ENCODE measurements at regions not wholly inside any gene's neighbourhood (a gene's known extent, or its start where the extent isn't known, plus 50 kb on each side); places are given as distances from the start of the nearest gene placed in this dataset.
"Not testable (repeated sequence)": the region's sequence is repeated elsewhere in the genome, so short reads cannot be mapped to it uniquely, and the experiment has no call there.

DNA sequence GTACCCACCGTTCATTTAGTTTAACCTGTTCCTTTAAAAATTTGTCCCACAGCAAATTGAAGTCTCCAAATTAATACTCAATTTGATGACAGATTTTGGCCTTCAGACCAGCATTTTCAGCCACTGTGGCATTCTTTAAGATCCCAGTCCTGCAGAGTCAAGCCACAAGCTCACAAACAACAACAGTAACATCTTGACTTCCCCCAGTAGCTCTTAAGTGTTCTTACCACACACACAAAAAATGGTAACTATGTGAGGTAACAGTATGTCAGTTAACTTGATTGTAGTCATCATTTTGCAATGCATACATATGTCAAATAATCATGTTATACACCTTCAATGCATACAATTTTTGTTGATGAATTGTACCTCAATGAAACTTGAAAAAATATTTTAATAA is 247.9 kb downstream of the LURAP1L start:
- Mint-ChIP-seq H3K9me3 (peaks cover 0 to 20% (median 5%) of the 10 kb centered on the region in 9 donors), H3K4me3 (no peak overlapping the region), H3K27me3 (no peaks in the 10 kb centered on the region), H3K27ac (no peak overlapping the region), H3K36me3 (no peaks in the 10 kb centered on the region), H3K4me1 (no peaks in the 10 kb centered on the region)
- no peak for DNase-seq
- POLR2A ChIA-PET: no interaction called here
- ATAC-seq: no peak

DNA sequence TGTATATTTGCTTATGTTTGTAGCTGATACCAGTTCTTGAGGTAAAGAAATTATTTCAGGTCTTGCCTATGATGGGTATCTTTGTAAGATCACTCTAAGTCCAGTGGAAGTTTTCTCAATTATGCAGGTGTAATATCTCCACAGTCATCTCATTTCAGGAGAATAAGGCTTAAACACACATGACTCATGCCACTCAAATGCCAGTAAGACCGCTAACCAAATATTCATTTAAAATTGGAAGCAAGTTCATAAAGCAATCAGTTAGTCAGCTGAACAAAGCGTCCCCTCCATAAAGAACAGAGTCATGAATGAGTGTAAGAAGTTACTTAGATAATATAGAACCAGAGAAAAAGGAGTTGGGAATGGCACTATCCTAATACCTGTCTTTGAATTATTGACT is 248.7 kb downstream of the LURAP1L start:
- POLR2A ChIA-PET: no interaction called here
- no peaks in the 10 kb centered on the region for H3K36me3 Mint-ChIP-seq
- H3K4me3 Mint-ChIP-seq: no peak overlapping the region
- H3K27ac Mint-ChIP-seq: no peak overlapping the region
- no peak for DNase-seq
- ATAC-seq: no peak
- peaks cover 0 to 18% (median 4%) of the 10 kb centered on the region in 9 donors for H3K9me3 Mint-ChIP-seq
- H3K27me3 Mint-ChIP-seq: no peaks in the 10 kb centered on the region
- no peaks in the 10 kb centered on the region for H3K4me1 Mint-ChIP-seq

DNA sequence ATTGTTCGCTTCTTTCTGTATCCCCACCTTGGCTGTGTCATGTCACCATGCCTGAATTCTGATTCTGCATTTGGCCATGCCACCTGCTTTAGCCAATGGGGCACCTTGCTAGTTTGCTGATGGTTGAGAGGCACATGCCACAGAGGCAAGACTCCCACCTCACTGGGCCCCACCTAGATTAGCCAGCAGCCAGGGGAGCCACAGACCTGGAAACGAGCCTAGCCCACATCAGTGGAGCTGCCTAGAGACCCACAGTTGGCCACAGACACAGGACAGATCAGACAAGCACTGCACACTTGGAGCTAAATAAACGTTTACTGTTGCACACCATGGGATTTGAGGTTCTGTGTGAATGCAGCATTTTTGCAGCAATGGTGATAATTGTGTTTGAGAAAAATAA is 252.1 kb downstream of the LURAP1L start:
- Mint-ChIP-seq H3K4me3 (no peak overlapping the region), H3K27me3 (no peaks in the 10 kb centered on the region), H3K36me3 (peaks cover 0 to 5% (median 0%) of the 10 kb centered on the region in 3 donors), H3K27ac (no peak overlapping the region), H3K9me3 (peaks cover 0 to 22% (median 5%) of the 10 kb centered on the region in 9 donors), H3K4me1 (no peaks in the 10 kb centered on the region)
- POLR2A ChIA-PET: no interaction called here
- DNase-seq: no peak
- no peak for ATAC-seq

DNA sequence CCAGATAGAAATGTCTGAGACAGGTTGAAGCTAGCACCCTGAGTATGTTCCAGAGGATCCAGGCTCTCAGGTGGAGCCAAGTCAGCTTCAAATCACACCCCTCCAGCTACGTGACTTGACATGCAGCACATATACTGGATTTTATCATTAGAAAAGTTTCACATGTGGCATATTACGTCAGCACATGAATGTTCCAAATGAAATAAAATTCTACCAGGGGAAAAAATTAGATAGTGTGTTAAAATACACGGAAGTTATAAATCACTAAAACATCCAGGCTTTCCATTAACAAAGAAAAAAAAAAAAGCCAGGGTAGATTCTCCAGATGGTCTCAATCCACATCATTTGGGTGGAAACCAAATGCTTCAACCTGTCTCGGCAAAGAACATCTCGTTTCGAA is 251.6 kb downstream of the MPDZ start:
- POLR2A ChIA-PET: no interaction called here
- Mint-ChIP-seq H3K27ac (no peak overlapping the region), H3K27me3 (no peaks in the 10 kb centered on the region), H3K4me1 (no peaks in the 10 kb centered on the region), H3K9me3 (peaks cover 0 to 14% (median 5%) of the 10 kb centered on the region in 9 donors), H3K36me3 (peaks cover 0 to 5% (median 0%) of the 10 kb centered on the region in 3 donors), H3K4me3 (no peak overlapping the region)
- ATAC-seq (no peak), DNase-seq (no peak)

DNA sequence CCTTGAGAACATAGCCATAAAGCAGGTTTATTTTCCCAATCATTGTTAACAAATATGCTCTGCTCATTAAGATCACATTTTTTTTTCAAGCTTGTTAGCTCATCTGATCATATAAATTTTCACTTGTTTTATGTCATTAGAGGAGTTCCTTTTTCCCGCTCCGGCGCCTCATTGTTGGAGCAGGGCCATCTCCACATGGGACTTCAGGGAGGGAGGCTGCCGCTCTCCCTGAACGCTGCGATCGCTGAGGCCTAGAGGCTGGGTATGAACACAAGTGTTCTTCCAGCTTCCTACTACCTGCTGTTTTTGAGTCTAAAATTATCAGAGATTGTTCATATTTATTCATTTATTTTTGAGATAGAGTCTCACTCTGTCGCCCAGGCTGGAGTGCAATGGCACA is 246.9 kb downstream of the MPDZ start:
- no peak for ATAC-seq
- DNase-seq: no peak
- H3K27ac Mint-ChIP-seq: no peak overlapping the region
- peaks cover 0 to 10% (median 1%) of the 10 kb centered on the region in 5 donors for H3K27me3 Mint-ChIP-seq
- H3K36me3 Mint-ChIP-seq: peaks cover 0 to 5% (median 0%) of the 10 kb centered on the region in 3 donors
- H3K4me1 Mint-ChIP-seq: no peaks in the 10 kb centered on the region
- POLR2A ChIA-PET: no interaction called here
- H3K4me3 Mint-ChIP-seq: no peak overlapping the region
- H3K9me3 Mint-ChIP-seq: peaks cover 0 to 24% (median 5%) of the 10 kb centered on the region in 9 donors

DNA sequence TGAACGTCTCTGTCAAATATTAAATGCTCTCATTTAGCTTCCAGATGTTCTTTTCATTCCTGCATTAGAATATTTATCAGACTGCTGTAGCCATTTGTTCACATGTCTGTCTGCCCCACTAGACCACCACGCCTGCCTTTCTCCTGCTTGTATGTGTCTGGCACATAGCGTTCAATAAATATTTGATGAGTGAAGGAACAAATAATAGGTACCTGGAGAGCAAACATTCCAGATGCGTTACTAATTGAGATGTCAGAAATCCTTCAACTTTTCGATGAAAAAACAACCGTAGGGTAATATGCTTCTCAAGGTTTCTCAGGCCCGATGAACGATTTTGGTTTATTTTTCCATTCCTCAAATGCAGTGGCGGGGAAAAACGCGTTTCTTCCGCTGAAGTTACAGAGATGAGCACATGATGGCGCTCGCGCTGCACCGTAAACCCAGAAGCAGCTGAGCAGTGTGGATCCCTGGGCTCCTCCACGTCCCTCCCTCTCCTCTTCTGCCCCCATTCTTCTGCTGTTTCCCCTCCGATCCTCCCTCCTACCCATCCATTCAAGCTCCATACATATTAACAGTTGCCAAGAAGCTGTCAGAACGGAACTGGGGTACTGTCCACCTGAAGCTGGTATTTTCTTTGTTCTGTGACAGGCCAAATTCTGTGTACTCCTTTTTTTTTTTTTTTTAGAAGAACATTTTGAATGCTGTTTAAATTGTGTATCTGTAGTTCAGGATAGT is 245.4 kb downstream of the MPDZ start:
- Mint-ChIP-seq H3K27ac (no peak overlapping the region), H3K4me1 (no peaks in the 10 kb centered on the region), H3K36me3 (peaks cover 0 to 5% (median 0%) of the 10 kb centered on the region in 3 donors), H3K4me3 (no peak overlapping the region), H3K27me3 (peaks cover 0 to 10% (median 1%) of the 10 kb centered on the region in 5 donors), H3K9me3 (peaks cover 0 to 24% (median 5%) of the 10 kb centered on the region in 9 donors)
- ATAC-seq (no peak), DNase-seq (no peak)
- POLR2A ChIA-PET: no interaction called here

DNA sequence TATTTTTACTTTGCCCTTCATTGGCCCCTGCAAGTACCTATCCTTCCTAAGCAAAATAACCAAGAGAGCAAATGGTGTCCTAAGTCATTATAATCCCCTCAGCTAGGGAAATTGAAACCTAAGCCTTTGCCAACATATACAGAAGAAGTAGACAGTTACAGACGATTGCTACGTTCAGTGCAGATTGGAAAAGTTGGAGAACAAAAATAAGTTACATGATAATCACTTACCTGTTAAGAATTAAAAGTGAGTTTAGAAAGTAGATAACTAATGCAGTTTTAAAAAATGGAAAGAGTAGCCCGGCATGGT is 244.8 kb downstream of the MPDZ start:
- no peak for ATAC-seq
- H3K27me3 Mint-ChIP-seq: peaks cover 0 to 10% (median 1%) of the 10 kb centered on the region in 5 donors
- peaks cover 0 to 24% (median 5%) of the 10 kb centered on the region in 9 donors for H3K9me3 Mint-ChIP-seq
- POLR2A ChIA-PET: no interaction called here
- no peaks in the 10 kb centered on the region for H3K4me1 Mint-ChIP-seq
- H3K27ac Mint-ChIP-seq: no peak overlapping the region
- H3K36me3 Mint-ChIP-seq: peaks cover 0 to 5% (median 0%) of the 10 kb centered on the region in 3 donors
- no peak for DNase-seq
- H3K4me3 Mint-ChIP-seq: no peak overlapping the region

DNA sequence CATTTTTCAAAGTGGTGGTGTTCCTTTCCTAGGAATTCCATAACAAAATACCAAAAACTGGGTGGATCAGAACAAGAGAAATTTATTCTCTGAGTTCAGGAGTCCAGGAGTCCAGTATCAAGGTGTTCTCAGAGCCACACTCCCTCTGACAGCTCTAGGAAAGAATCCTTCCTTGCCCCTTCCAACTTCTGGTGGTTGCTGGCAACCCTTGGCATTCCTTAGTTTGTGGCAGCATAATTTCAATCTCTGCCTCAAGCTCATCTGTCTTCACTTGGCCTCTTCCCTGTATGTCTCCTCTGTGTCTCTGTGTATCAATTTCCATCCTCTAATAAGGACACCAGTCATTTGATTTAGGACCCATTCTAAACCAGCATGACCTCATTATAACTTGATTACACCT is 243.7 kb downstream of the MPDZ start:
- H3K9me3 Mint-ChIP-seq: peaks cover 0 to 13% (median 4%) of the 10 kb centered on the region in 9 donors
- peaks cover 0 to 10% (median 1%) of the 10 kb centered on the region in 5 donors for H3K27me3 Mint-ChIP-seq

DNA sequence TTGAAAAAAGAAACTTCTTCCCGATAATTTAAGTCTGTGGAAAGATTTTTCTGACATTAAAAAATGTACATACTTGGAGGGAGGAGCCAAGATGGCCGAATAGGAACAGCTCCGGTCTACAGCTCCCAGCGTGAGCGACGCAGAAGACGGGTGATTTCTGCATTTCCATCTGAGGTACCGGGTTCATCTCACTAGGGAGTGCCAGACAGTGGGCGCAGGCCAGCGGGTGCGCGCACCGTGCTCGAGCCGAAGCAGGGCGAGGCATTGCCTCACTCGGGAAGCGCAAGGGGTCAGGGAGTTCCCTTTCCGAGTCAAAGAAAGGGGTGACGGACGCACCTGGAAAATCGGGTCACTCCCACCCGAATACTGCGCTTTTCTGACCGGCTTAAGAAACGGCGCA is 241.7 kb downstream of the MPDZ start:
- H3K27ac Mint-ChIP-seq, DNase-seq, POLR2A ChIA-PET, H3K36me3 Mint-ChIP-seq, H3K4me1 Mint-ChIP-seq, H3K4me3 Mint-ChIP-seq, ATAC-seq: not testable (repeated sequence)
- Mint-ChIP-seq H3K27me3 (peaks cover 0 to 10% (median 1%) of the 10 kb centered on the region in 5 donors), H3K9me3 (peaks cover 0 to 10% (median 2%) of the 10 kb centered on the region in 9 donors)

More for the DNA sequence above, 243.7 kb downstream of the MPDZ start:
- H3K4me1 Mint-ChIP-seq: no peaks in the 10 kb centered on the region
- DNase-seq (no peak), ATAC-seq (no peak)
- H3K4me3 Mint-ChIP-seq: no peak overlapping the region
- POLR2A ChIA-PET: no interaction called here
- no peaks in the 10 kb centered on the region for H3K36me3 Mint-ChIP-seq
- no peak overlapping the region for H3K27ac Mint-ChIP-seq

DNA sequence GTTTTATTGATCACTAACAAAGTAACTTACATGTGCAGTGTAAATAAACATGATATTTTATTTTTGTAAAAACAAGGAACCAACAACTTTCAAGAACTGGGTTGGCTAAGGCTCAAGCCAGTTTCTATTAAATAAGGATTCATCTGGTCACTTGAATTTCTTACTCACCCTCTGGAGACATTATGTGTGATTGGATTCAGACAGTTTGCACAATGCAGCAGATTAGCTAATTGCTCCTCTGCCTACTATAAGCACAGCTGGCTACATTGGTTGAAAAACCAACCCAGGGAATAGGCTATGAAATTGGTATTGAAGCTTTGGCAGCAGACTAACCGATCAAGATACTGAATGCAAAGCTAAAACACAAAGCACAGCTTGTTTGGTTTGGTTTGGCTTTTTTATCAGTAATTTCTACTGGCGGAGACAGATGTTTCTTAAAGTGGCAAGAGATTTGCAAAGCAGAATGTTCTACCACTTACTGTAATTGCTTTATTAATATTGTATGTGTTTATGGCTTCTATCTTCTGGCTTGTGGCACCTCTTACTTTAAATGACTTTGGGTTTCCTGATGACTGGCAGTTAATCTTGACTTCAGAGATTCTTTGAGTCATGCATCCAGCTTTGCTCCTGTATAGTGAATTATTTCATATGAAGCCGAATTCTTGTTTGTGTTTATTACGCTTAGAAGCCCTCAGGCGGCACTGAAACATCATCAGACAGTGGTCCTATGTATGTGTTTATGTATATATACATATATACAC is 231.5 kb downstream of the MPDZ start:
- no peaks in the 10 kb centered on the region for H3K36me3 Mint-ChIP-seq
- ATAC-seq (no peak), DNase-seq (no peak)
- peaks cover 0 to 20% (median 7%) of the 10 kb centered on the region in 9 donors for H3K9me3 Mint-ChIP-seq
- POLR2A ChIA-PET: no interaction called here
- H3K27me3 Mint-ChIP-seq: no peaks in the 10 kb centered on the region
- H3K4me3 Mint-ChIP-seq: no peak overlapping the region
- H3K4me1 Mint-ChIP-seq: no peaks in the 10 kb centered on the region
- H3K27ac Mint-ChIP-seq: no peak overlapping the region

DNA sequence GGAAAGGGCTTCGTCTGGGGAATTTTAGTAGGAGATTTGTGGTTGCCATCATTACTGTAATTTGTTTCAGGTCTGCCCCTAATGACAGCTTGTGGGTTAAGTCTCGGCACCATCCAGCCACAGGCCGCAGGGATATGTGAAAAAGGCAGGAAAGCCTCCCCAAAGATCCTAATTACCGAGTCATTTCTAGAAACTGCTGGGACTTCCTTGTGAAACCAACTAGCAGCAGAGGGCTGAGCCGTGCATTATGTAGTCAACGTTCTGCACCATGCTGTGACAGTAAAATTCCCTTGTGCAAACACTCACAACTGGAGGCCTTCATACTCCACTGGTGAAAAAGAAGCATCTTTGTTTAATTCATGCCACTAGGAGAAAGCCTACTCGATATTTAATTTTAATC is 230.3 kb downstream of the MPDZ start:
- POLR2A ChIA-PET: no interaction called here
- Mint-ChIP-seq H3K27me3 (no peaks in the 10 kb centered on the region), H3K9me3 (peaks cover 0 to 24% (median 6%) of the 10 kb centered on the region in 9 donors), H3K4me3 (no peak overlapping the region), H3K27ac (no peak overlapping the region), H3K36me3 (no peaks in the 10 kb centered on the region), H3K4me1 (no peaks in the 10 kb centered on the region)
- ATAC-seq (no peak), DNase-seq (no peak)

DNA sequence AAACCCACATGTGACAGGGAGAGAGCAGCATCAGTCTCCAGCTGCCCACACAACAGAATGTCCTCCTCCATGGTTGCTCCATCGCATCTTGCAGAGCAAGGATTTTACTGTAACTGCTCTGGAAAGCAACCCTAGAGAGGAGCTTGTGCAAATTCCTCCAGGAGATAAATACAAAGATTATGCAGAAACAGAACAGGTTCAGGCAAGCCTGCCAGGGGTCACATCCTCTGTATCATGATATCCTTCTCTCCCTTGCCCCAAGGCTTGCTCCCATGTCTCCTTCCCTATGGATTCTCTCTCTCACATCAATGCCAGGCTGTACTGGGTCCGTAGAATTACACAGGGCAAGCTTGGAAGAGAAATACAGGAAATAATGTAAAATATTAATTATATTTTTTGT is 226.0 kb downstream of the MPDZ start:
- Mint-ChIP-seq H3K27me3 (no peaks in the 10 kb centered on the region), H3K4me3 (no peak overlapping the region), H3K36me3 (no peaks in the 10 kb centered on the region), H3K9me3 (peaks cover 3 to 22% (median 9%) of the 10 kb centered on the region in 9 donors), H3K27ac (no peak overlapping the region), H3K4me1 (no peaks in the 10 kb centered on the region)
- POLR2A ChIA-PET: no interaction called here
- ATAC-seq: no peak
- no peak for DNase-seq

DNA sequence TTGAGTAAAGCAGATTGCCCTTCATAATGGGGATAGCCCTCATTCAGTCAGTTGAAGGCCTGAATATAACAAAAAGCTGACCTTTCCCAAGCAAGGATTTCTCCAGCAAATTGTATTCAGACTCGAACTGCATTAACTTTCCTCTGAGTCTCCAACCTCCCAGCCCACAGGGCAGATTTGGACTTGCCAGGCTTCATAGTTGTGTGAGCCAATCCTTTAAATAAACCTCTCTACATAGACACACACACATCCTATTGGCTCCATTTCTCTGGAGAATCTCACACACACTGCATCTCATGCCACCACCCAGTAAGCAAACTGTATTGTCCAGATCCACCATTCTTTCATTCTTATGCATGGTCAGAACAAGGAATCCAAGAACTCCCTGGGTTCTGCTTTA is 225.1 kb downstream of the MPDZ start:
- ATAC-seq (no peak), DNase-seq (no peak)
- no peaks in the 10 kb centered on the region for H3K4me1 Mint-ChIP-seq
- no peaks in the 10 kb centered on the region for H3K36me3 Mint-ChIP-seq
- no peak overlapping the region for H3K4me3 Mint-ChIP-seq
- POLR2A ChIA-PET: no interaction called here
- no peaks in the 10 kb centered on the region for H3K27me3 Mint-ChIP-seq
- no peak overlapping the region for H3K27ac Mint-ChIP-seq
- H3K9me3 Mint-ChIP-seq: peaks cover 3 to 22% (median 9%) of the 10 kb centered on the region in 9 donors

Data from naive thymus-derived CD8-positive, alpha-beta T cell (primary cell).